ENCODE measurements at regions not wholly inside any gene's neighbourhood (a gene's known extent, or its start where the extent isn't known, plus 50 kb on each side); places are given as distances from the start of the nearest gene placed in this dataset.

- TF ChIP-seq FOXJ3 (CRISPR knock-in tag; IDR thresholded peaks at IDR 0.05; ENCODE audit: borderline replicate concordance) (no peak), SP1 (CRISPR knock-in tag; conservative IDR thresholded peaks at IDR 0.05) (no peak), ZBTB21 (CRISPR knock-in tag; IDR thresholded peaks at IDR 0.05; ENCODE audit: borderline replicate concordance) (no peak), E2F1 (CRISPR knock-in tag; IDR thresholded peaks at IDR 0.05) (no peak), CTCF (IDR thresholded peaks at IDR 0.05) (no peak), AFF4 (CRISPR knock-in tag; IDR thresholded peaks at IDR 0.05; ENCODE audit: borderline replicate concordance) (no peak), TEAD4 (CRISPR knock-in tag; IDR thresholded peaks at IDR 0.05) (no peak), NFE2L1 (CRISPR knock-in tag; IDR thresholded peaks at IDR 0.05) (no peak), ZNF425 (CRISPR knock-in tag; conservative IDR thresholded peaks at IDR 0.05) (no peak), CREM (CRISPR knock-in tag; IDR thresholded peaks at IDR 0.05) (no peak)
Measured at GRCh38 chr14:81903477-81903876, 369.8 kb upstream of the SEL1L start.

All from WTC11 (cell line).